HepG2 (cell line): ENCODE measurements at regions not wholly inside any gene's neighbourhood (a gene's known extent, or its start where the extent isn't known, plus 50 kb on each side); places are given as distances from the start of the nearest gene placed in this dataset.

Experiments used
- ATAC-seq: fragments of 200-7000 bp; cut with Tn5 transposase; 3 replicates; pipeline ENCODE4 v1.9.1; 2020; ENCODE audit warnings: mild to moderate bottlenecking, moderate library complexity
- BruUV-seq: library from RNA; stranded (reverse); fragments of 400-500 nt; replicated peaks from 2 replicates; lab custom pipeline; 2021; lab: Mats Ljungman, UMichigan
- CTCF ChIA-PET: fragments of 300-600 bp; formaldehyde crosslinking; extraction: SDS; loops from one replicate; lab custom pipeline; 2021; ENCODE audit warnings: low total read pairs, inconsistent platforms, low intra/inter-chr PET ratio; lab: Yijun Ruan, JAX
- POLR2A ChIA-PET: fragments of 350-600 bp; sonication (Branson Sonifier 250); formaldehyde crosslinking; loops from one replicate; lab custom pipeline; 2020; ENCODE audit warnings: antibody characterized with exemption, inconsistent platforms; lab: Yijun Ruan, JAX
- DNase-seq: peaks from one replicate; pipeline ENCODE4 v3.0.0-alpha.2; 2015; ENCODE audit warnings: low spot score
- FAIRE-seq: peaks from 3 replicates; lab custom pipeline; 2011; peaks lifted over from hg19 to GRCh38; lab: Jason Lieb, UNC
- H2AFZ ChIP-seq: one replicate; pipeline ENCODE4 v1.6.1; 2011; ENCODE audit warnings: low read length, inconsistent platforms
- H3K27ac ChIP-seq: fragments of 300-600 bp; 3 replicates; pipeline ENCODE4 v1.8.0; 2011; ENCODE audit warnings: mixed run types, mild to moderate bottlenecking, mixed read lengths, low read length, inconsistent platforms; ENCODE audit not compliant: insufficient read depth; ENCODE audit errors: extremely low read length
- H3K27me3 ChIP-seq, 2 experiments: fragments of 200-600 bp in 1 of 2; 2 replicates in 1 of 2; 3 replicates in 1 of 2; pipeline versions ENCODE4 v1.6.0 to v1.8.0; 2011; ENCODE audit warnings: low read length in 2 of 2, mild to moderate bottlenecking in 2 of 2, moderate library complexity in 2 of 2, inconsistent platforms in 1 of 2; ENCODE audit not compliant: insufficient read depth in 2 of 2, control insufficient read depth in 1 of 2
- H3K36me3 ChIP-seq, 2 experiments: fragments of 200-600 bp in 1 of 2; replicated peaks in 1 of 2; 2 replicates in 1 of 2; 3 replicates in 1 of 2; pipeline versions ENCODE4 v1.5.1 to v1.8.0; 2011; ENCODE audit warnings: low read length in 2 of 2, inconsistent platforms in 1 of 2; ENCODE audit not compliant: insufficient read depth in 2 of 2, control insufficient read depth in 1 of 2
- H3K4me1 ChIP-seq: 2 replicates; pipeline ENCODE4 v1.5.1; 2012; ENCODE audit warnings: low read length, inconsistent platforms; ENCODE audit not compliant: insufficient read depth
- H3K4me2 ChIP-seq: 2 replicates; pipeline ENCODE4 v1.6.0; 2011; ENCODE audit warnings: low read depth, low read length, inconsistent platforms
- H3K4me3 ChIP-seq, 3 experiments: fragments of 200-600 bp in 1 of 3; sonication (generic), shearing (Covaris generic) in 1 of 3; replicated peaks in 1 of 3; 2 replicates each; pipeline ENCODE4 v1.5.1; 2011 to 2016; ENCODE audit warnings: low read length in 3 of 3, inconsistent platforms in 2 of 3, low read depth in 2 of 3, mild to moderate bottlenecking in 2 of 3, control low read depth in 1 of 3, mixed read lengths in 1 of 3; ENCODE audit not compliant: insufficient read depth in 1 of 3
- H3K79me2 ChIP-seq: one replicate; pipeline ENCODE4 v1.6.1; 2011; ENCODE audit warnings: low read length, inconsistent platforms; ENCODE audit not compliant: insufficient read depth
- H3K9ac ChIP-seq: 2 replicates; pipeline ENCODE4 v1.6.0; 2011; ENCODE audit warnings: mild to moderate bottlenecking, low read depth, low read length, inconsistent platforms; ENCODE audit not compliant: insufficient read depth
- H3K9me3 ChIP-seq: 2 replicates; pipeline ENCODE4 v1.5.1; 2012; ENCODE audit warnings: mild to moderate bottlenecking, low read length
- H4K20me1 ChIP-seq: 2 replicates; pipeline ENCODE4 v1.6.0; 2011; ENCODE audit warnings: inconsistent platforms, mild to moderate bottlenecking, low read length, moderate library complexity; ENCODE audit not compliant: insufficient read depth
- GFI1 ChIP-seq: sonication (generic); formaldehyde crosslinking; IDR thresholded peaks from 2 replicates; pipeline ENCODE4 v1.5.0; 2020; ENCODE audit warnings: missing genetic modification reagents, mild to moderate bottlenecking, borderline replicate concordance
- MNT ChIP-seq: fragments of 450-650 bp; IDR thresholded peaks from 2 replicates; pipeline ENCODE4 v1.6.1; 2016
- ZNF451 ChIP-seq: sonication (generic); formaldehyde crosslinking; IDR thresholded peaks from 2 replicates; pipeline ENCODE4 v1.5.0; 2020; ENCODE audit warnings: mild to moderate bottlenecking, missing genetic modification reagents
- ZNF607 ChIP-seq: sonication (generic); formaldehyde crosslinking; IDR thresholded peaks from 2 replicates; pipeline ENCODE4 v1.5.1; 2020; ENCODE audit warnings: missing genetic modification reagents, mild to moderate bottlenecking, borderline replicate concordance
- ZNF619 ChIP-seq: sonication (generic); formaldehyde crosslinking; IDR thresholded peaks from 2 replicates; pipeline ENCODE4 v1.4.0; 2020; ENCODE audit warnings: mild to moderate bottlenecking, missing genetic modification reagents
- ZNF800 ChIP-seq: sonication (generic); formaldehyde crosslinking; IDR thresholded peaks from 2 replicates; pipeline ENCODE4 v1.4.0; 2020; ENCODE audit warnings: missing genetic modification reagents
- WGBS: methylation state at CpG from one replicate; pipeline ENCODE4 v1.1.6; 2017; ENCODE audit warnings: low lambda C conversion rate; 5-methylcytosine and 5-hydroxymethylcytosine counted together
- in situ Hi-C: cut with HindIII; loops from 2 replicates; pipeline ENCODE4 v1.10.0; 2017; ENCODE audit warnings: low pct_unique_long_range_greater_than_20kb; ENCODE audit not compliant: extremely low pct_ligation_motif_present
- intact Hi-C: fragments of 100-400 bp; cut with micrococcal nuclease; formaldehyde crosslinking; loops from one replicate; pipeline ENCODE4 v1.10.0; 2022; ENCODE audit not compliant: unreplicated experiment

- Histone ChIP-seq H3K27ac (no peak overlapping the region), H3K79me2 (no peaks in the 10 kb centered on the region), H3K9ac (no peak overlapping the region), H2AFZ (no peak overlapping the region), H3K4me3 (no peak overlapping the region), H3K27me3 (no peaks in the 10 kb centered on the region; a peak in 2 of 5 replicates), H3K36me3 (no peaks in the 10 kb centered on the region), H3K9me3 (no peaks in the 10 kb centered on the region), H3K4me2 (no peak overlapping the region), H3K4me1 (no peaks in the 10 kb centered on the region), H4K20me1 (no peaks in the 10 kb centered on the region)
- DNase-seq (no peak), ATAC-seq (no peak), FAIRE-seq (no peak)
- in situ Hi-C loops, result loop anchor here (10.0 to 25.0 kb wide), 2 partner anchors 1319 to 1711 kb away; no protein-coding TSS in a partner anchor
- CTCF ChIA-PET, result no interaction called here
- 40% methylated on average over 9 of the region's 9 CpGs for WGBS
- intact Hi-C loops, result loop anchor here (5.0 kb wide), 1 partner anchor 1364 kb away; no protein-coding TSS in a partner anchor
- peak; percentile 35; the same call in 1 of the 2 replicates for TF ChIP-seq MNT
- no peak for TF ChIP-seq ZNF451 (CRISPR knock-in tag)
- no peak for TF ChIP-seq ZNF800
- TF ChIP-seq GFI1 (CRISPR knock-in tag), result no peak
- no peak for TF ChIP-seq ZNF619 (CRISPR knock-in tag)
- TF ChIP-seq ZNF607, result no peak
- BruUV-seq, result no TSS peak
- POLR2A ChIA-PET, result no interaction called here
Observed at GRCh38 chr16:55255733-55256282, 68.2 kb upstream of the IRX6 start.
